HUES6 (cell line): ENCODE measurements at regions not wholly inside any gene's neighbourhood (a gene's known extent, or its start where the extent isn't known, plus 50 kb on each side); places are given as distances from the start of the nearest gene placed in this dataset.

Experiments used
- H3K27ac ChIP-seq: 2 replicates; pipeline ENCODE4 v1.7.0; 2013; ENCODE audit warnings: low read depth, mild to moderate bottlenecking, low read length, inconsistent platforms
- H3K27me3 ChIP-seq: 2 replicates; pipeline ENCODE4 v1.6.1; 2013; ENCODE audit warnings: low read length; ENCODE audit not compliant: control insufficient read depth, insufficient read depth
- H3K36me3 ChIP-seq: 2 replicates; pipeline ENCODE4 v1.6.1; 2013; ENCODE audit warnings: low read length; ENCODE audit not compliant: control insufficient read depth, insufficient read depth
- H3K4me1 ChIP-seq: 2 replicates; pipeline ENCODE4 v1.6.1; 2013; ENCODE audit warnings: low read length; ENCODE audit not compliant: control insufficient read depth, insufficient read depth
- H3K4me3 ChIP-seq: 2 replicates; pipeline ENCODE4 v1.5.1; 2013; ENCODE audit warnings: low read depth, low read length
- H3K9ac ChIP-seq: one replicate; pipeline ENCODE4 v1.6.1; 2013; ENCODE audit warnings: mild to moderate bottlenecking, low read length
- H3K9me3 ChIP-seq: 2 replicates; pipeline ENCODE4 v1.6.1; 2013; ENCODE audit warnings: low read depth, low read length; ENCODE audit not compliant: control insufficient read depth, insufficient read depth

- no peak overlapping the region for H3K27ac ChIP-seq
- H3K9ac ChIP-seq = no peak overlapping the region
- no peaks in the 10 kb centered on the region for H3K9me3 ChIP-seq
- H3K4me1 ChIP-seq = no peaks in the 10 kb centered on the region
- H3K4me3 ChIP-seq = no peak overlapping the region
- H3K36me3 ChIP-seq = no peaks in the 10 kb centered on the region
- no peaks in the 10 kb centered on the region for H3K27me3 ChIP-seq
These were observed 503.2 kb downstream of the SH2D4B start for GRCh38 chr10:81040940-81041339.

- Histone ChIP-seq H3K27ac (no peak overlapping the region), H3K27me3 (no peaks in the 10 kb centered on the region), H3K36me3 (no peaks in the 10 kb centered on the region), H3K4me1 (no peaks in the 10 kb centered on the region), H3K9me3 (no peaks in the 10 kb centered on the region), H3K9ac (no peak overlapping the region), H3K4me3 (no peak overlapping the region)
These were observed 504.9 kb downstream of the SH2D4B start for GRCh38 chr10:81042647-81043046.

GRCh38 chr10:81065474-81065873, 527.8 kb downstream of the SH2D4B start:
- Histone ChIP-seq H3K4me1 (no peaks in the 10 kb centered on the region), H3K27ac (no peak overlapping the region), H3K36me3 (no peaks in the 10 kb centered on the region), H3K9me3 (no peaks in the 10 kb centered on the region), H3K4me3 (no peak overlapping the region), H3K9ac (no peak overlapping the region), H3K27me3 (no peaks in the 10 kb centered on the region)

GRCh38 chr10:81068460-81068859, 530.8 kb downstream of the SH2D4B start:
- Histone ChIP-seq H3K27ac (no peak overlapping the region), H3K4me1 (no peaks in the 10 kb centered on the region), H3K27me3 (no peaks in the 10 kb centered on the region), H3K9me3 (no peaks in the 10 kb centered on the region), H3K9ac (no peak overlapping the region), H3K4me3 (no peak overlapping the region), H3K36me3 (no peaks in the 10 kb centered on the region)

GRCh38 chr10:81071087-81071796, 533.5 kb downstream of the SH2D4B start:
- no peaks in the 10 kb centered on the region for H3K36me3 ChIP-seq
- no peaks in the 10 kb centered on the region for H3K27me3 ChIP-seq
- no peaks in the 10 kb centered on the region for H3K4me1 ChIP-seq
- H3K4me3 ChIP-seq = no peak overlapping the region
- no peak overlapping the region for H3K27ac ChIP-seq
- no peaks in the 10 kb centered on the region for H3K9me3 ChIP-seq
- no peak overlapping the region for H3K9ac ChIP-seq

- Histone ChIP-seq H3K4me3 (no peak overlapping the region), H3K4me1 (no peaks in the 10 kb centered on the region), H3K9ac (no peak overlapping the region), H3K36me3 (no peaks in the 10 kb centered on the region), H3K27ac (no peak overlapping the region), H3K9me3 (no peaks in the 10 kb centered on the region), H3K27me3 (no peaks in the 10 kb centered on the region)
These were observed 535.5 kb downstream of the SH2D4B start for GRCh38 chr10:81073155-81073554.

- Histone ChIP-seq H3K4me3 (no peak overlapping the region), H3K27ac (no peak overlapping the region), H3K9ac (no peak overlapping the region)
These were observed 544.4 kb downstream of the SH2D4B start for GRCh38 chr10:81081887-81082620.

GRCh38 chr10:81082621-81083376, 545.1 kb downstream of the SH2D4B start:
- Histone ChIP-seq H3K4me1 (peaks cover 6% of the 10 kb centered on the region; the same call in 1 of the 2 replicates), H3K27me3 (no peaks in the 10 kb centered on the region), H3K36me3 (no peaks in the 10 kb centered on the region), H3K4me3 (no peak overlapping the region), H3K27ac (no peak overlapping the region), H3K9me3 (no peaks in the 10 kb centered on the region), H3K9ac (no peak overlapping the region)

More at GRCh38 chr10:81081887-81082620, 544.4 kb downstream of the SH2D4B start:
- no peaks in the 10 kb centered on the region for H3K36me3 ChIP-seq
- H3K4me1 ChIP-seq = peaks cover 6% of the 10 kb centered on the region; the same call in 1 of the 2 replicates
- H3K27me3 ChIP-seq = no peaks in the 10 kb centered on the region
- no peaks in the 10 kb centered on the region for H3K9me3 ChIP-seq

GRCh38 chr10:81093056-81093455, 555.4 kb downstream of the SH2D4B start:
- Histone ChIP-seq H3K27ac (no peak overlapping the region), H3K9ac (no peak overlapping the region), H3K4me3 (no peak overlapping the region)

GRCh38 chr10:81095238-81095637, 557.5 kb downstream of the SH2D4B start:
- Histone ChIP-seq H3K4me1 (no peaks in the 10 kb centered on the region), H3K4me3 (no peak overlapping the region), H3K27me3 (no peaks in the 10 kb centered on the region), H3K27ac (no peak overlapping the region), H3K36me3 (no peaks in the 10 kb centered on the region), H3K9ac (no peak overlapping the region), H3K9me3 (no peaks in the 10 kb centered on the region)

More at GRCh38 chr10:81093056-81093455, 555.4 kb downstream of the SH2D4B start:
- no peaks in the 10 kb centered on the region for H3K36me3 ChIP-seq
- H3K27me3 ChIP-seq = no peaks in the 10 kb centered on the region
- no peaks in the 10 kb centered on the region for H3K9me3 ChIP-seq
- H3K4me1 ChIP-seq = no peaks in the 10 kb centered on the region

- Histone ChIP-seq H3K27ac (no peak overlapping the region), H3K27me3 (no peaks in the 10 kb centered on the region)
These were observed 558.9 kb downstream of the SH2D4B start for GRCh38 chr10:81096558-81096957.

More at GRCh38 chr10:81096558-81096957, 558.9 kb downstream of the SH2D4B start:
- Histone ChIP-seq H3K9me3 (no peaks in the 10 kb centered on the region), H3K36me3 (no peaks in the 10 kb centered on the region), H3K9ac (no peak overlapping the region), H3K4me1 (no peaks in the 10 kb centered on the region), H3K4me3 (no peak overlapping the region)
